Gastrocnemius medialis (tissue), 4 donors: ENCODE measurements at regions not wholly inside any gene's neighbourhood (a gene's known extent, or its start where the extent isn't known, plus 50 kb on each side); places are given as distances from the start of the nearest gene placed in this dataset.

Experiments
- CTCF ChIP-seq, 5 experiments: fragments of 450-650 bp in 3 of 5; fragments of 200-600 bp in 2 of 5; sonication (generic) in 2 of 5; IDR thresholded peaks in 4 of 5; conservative IDR thresholded peaks in 1 of 5; 1 replicate in 4 of 5; 2 replicates in 1 of 5; pipeline ENCODE4 v1.5.1; 2016 to 2019; ENCODE audit warnings: antibody characterized with exemption in 5 of 5, mild to moderate bottlenecking in 3 of 5, moderate library complexity in 3 of 5
- POLR2A ChIP-seq, 2 donors: fragments of 450-650 bp; IDR thresholded peaks; one replicate each; pipeline ENCODE4 v1.6.1; 2017; ENCODE audit warnings: antibody characterized with exemption in 2 of 2, mild to moderate bottlenecking in 2 of 2, moderate library complexity in 2 of 2

- TF ChIP-seq CTCF (IDR thresholded peaks at IDR 0.05 in 4 of 5, conservative IDR thresholded peaks at IDR 0.05 in 1 of 5) (no peak), POLR2A (IDR thresholded peaks at IDR 0.05) (no peak)
Observed at GRCh38 chr1:42037161-42037560, 116.0 kb upstream of the GUCA2B start.
